ENCODE measurements at regions not wholly inside any gene's neighbourhood (a gene's known extent, or its start where the extent isn't known, plus 50 kb on each side); places are given as distances from the start of the nearest gene placed in this dataset.
"Not testable (repeated sequence)": the region's sequence is repeated elsewhere in the genome, so short reads cannot be mapped to it uniquely, and the experiment has no call there.

DNA sequence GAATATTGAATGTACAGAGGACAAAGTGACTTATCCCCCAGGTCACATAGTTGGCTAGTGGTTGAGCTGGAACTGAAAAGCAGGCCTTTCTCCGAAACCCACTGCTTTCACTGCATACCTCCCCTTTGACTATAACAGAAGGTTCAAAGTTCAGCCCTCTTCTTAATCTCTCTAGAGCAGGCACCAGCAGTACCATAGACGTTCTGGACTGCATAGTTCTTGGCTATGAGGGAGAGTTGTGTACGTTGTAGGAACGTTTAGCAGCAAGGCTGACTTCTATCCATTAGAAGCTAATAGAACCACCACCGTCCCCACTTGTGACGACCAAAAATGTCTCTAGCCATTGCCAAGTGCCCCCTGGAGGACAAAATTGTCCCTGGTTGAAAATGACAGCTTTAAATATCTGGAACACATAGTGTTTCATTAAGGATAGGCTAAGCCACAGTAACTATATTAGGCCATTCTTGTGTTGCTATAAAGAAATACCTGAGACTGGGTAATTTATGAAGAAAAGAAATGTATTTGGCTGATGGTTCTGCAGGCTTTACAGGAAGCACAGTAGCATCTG is 123.8 kb upstream of the MTHFD1L start:
- FAIRE-seq, result no peak

DNA sequence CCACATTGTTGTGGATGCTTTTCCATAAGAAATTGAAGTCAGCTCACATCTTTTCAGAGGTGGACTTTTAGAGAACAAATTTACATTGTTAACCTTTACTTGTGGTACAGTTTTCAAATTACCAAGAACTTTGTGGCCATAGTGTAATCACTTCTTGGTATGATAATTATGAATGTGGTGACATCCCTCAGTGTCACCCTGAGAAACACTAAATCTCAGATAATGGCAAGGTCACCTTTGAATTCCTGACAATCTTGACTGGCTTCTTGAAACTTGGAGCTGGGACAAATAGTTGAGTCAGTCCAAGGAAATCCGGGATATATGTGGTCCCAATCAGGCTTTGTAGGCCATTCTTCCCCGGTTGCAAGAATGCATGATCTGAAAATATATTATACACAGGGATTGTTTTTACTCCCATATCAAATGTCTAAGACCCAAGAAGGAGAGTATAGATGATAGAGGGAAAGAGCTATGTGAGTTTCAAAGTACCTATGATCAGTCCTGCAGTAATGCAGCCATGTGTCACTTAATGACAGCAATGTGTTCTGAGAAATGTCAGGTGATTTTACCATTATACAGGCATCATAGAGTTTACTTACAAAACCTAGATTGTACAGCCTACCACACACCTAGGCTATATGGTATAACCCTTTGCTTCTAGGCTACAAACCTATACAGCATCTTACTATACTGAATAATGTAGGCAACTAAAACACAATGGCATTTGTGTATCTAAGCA is 120.8 kb upstream of the MTHFD1L start:
- FAIRE-seq, result no peak

DNA sequence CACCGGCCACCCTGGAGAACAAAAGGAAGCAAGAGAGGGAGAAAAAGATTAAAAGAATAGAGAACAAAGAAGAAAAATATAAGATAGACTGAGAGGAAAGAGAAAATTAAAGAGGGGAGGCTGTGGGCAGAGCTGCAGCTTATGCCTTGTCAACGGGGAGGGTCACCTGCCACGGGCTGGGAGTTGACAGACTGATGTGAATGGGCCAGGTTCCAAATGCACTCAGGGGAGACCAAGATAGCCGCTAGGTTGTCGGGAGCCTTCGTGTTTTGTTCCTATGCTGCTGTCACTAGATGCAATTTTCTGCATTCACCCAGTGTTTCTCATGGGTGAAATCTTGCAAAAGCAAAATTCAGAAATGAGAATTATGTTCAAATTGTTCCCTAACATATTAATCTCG is 119.6 kb upstream of the MTHFD1L start:
- no peak for FAIRE-seq

DNA sequence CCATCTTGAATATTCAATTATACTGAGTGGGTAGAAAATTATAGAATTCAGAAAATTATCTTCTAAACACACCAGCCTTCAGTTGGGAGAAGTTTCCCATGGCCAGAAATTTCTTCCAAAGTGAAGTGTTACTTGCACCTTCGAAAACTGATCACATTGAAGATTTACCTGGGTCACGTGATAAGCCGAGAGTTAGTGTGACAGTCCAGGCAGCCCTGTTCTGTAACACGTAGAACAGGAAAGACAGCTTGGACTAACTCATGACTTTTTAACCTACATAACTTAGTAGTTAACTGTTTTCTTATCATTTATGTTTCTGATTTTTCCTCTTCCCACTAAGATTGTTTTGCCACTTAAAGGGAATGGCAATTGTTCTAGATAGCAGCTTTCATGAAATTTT is 118.3 kb upstream of the MTHFD1L start:
- no peak for FAIRE-seq

DNA sequence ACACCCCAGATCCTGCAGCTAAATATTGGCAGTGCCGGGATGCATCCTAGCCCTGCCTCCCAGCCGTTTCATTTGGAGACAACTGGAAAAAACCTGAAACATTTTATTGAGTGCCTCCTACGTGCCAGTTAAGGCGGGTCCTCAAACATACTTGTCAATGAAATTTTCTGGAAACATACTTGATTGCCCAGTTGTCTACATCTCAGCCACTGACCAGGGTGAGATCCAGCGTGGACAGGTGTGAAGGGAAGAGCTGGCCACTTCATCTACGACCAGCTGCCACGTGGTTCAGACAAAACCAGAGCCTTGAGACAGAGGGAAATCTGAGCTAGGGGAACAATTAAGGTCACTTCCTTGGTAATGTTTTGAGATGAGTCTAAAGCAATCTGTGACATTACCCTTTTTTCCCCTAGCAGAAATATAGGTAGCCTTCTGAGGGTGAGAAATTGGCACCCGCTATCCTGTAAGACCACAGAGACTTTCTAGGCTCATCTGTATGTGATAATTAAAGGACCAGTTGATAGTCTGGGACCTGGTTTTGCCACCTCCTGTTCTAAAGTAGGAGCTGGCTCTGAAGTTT is 116.3 kb upstream of the MTHFD1L start:
- FAIRE-seq, result no peak

DNA sequence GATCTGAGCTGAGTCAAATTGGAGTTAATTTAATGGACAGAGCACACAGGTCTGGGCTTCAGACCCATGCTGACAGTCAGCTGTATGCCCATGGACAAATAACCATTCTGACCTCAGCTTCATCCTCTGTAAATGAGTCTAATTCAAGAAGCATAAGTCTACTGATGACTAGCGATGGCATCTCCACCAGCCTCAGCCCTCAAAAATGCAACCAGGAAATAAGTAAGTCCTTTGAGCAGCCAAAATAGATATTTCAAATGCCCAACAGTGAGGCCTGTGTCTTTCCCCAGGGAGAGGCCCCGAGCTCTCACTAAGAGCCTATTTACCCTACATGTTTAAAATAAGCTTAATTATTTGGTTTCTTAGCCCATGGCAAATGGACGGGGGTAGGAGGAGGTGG is 114.2 kb upstream of the MTHFD1L start:
- no peak for FAIRE-seq

DNA sequence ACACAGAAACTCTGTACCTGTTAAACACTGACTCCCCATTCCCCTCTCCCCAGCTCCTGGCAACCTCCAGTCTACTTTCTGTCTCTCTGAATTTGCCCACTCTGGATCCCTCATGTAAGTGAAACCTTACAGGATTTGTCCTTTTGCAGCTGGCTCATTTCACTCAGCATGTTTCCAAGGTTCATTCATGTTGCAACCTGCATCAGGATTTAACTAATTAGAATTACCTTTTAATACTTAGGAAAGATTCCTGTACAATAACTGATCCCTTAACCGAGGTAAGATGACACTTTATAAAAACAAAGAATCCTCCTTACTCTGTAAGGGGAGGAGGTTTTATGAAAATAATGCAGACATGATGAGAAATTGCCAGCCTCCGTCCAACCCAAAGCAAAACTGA is 113.1 kb upstream of the MTHFD1L start:
- FAIRE-seq, result no peak

DNA sequence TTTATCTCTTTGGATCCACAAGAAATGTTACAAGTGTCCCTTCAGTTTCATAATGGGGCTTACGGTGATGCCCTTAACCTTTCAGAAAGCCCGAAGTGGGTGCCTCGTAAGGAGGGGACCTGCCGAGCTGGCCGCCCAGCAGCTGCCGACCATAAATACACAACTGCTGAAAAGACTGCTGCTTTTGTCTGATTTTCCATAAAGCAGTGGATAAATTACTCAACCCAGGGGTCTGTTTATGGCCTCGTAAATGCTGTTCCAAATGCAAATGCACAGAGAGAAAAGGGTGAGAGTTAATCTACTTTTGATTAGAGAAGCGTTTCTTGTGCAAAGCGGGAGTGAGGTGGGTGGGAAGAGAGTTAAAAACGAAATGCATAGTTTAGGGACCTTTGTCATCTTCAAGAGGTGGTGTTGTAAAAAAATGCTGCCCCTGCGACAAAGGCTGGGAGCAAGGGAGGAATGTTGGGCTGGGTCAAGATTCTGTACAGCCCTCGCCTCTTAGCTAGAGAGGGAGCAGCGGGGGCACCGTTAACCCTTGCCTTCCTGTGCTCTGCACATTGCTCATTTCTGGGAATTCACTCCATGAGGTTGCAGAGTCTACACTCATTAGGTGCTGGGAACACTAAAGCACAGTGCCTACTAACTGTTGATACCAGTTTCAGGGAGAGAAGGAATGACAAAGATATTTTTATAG is 112.0 kb upstream of the MTHFD1L start:
- FAIRE-seq, result no peak

DNA sequence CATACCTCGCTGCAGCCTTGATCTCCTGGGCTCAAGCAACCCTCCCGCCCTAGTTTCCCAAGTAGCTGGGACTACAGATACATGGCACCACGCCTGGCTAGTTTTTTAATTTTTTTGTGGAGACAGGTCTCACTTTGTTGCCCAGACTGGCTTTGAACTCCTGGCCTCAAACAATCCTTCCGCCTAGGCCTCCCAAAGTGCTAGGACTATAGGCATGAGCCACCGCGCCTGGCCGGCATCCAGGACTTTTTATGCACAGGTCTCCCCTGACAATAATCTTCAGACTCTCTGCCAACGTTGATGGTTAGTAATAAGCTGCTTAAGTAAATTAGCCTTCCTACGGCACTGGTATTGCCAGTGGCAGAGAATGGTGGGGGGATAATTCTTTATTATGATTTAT is 110.5 kb upstream of the MTHFD1L start:
- no peak for FAIRE-seq

DNA sequence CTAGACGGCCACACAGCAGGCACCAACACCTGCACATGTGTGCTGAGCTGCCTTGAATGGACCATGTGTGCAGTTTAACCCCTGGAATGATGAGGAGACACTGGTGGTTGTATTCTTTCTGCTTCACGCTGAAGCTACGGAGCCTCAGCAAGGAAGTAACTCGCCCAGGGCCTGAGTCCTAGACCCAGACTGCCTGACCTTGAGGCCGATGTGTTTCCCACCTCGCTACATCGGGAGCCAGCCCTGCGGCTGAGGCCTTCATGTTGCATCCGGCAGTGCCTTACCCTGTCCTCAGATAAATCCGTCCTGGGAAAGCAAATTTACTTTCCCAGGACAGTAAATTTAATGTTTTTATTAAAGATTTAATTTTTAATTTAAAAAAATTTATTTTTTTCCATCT is 110.0 kb upstream of the MTHFD1L start:
- no peak for FAIRE-seq

DNA sequence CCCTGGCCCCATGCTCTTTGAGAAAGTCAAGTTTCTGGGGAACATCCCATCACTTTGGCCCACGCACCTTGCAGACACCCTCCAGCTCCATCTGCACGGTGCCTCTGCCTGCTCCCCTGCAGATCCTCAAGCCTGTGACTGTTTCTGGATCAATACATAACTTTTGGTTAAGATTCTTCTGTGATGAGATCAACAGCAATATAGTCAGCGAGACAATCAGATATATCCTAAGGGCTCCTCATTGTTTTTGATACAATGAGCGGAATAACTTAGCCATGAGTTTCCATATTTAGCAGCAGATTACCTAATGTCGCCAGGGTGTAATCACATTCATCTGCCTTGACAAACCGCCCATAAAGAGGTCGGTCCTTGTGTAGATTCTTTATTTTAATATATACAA is 109.3 kb upstream of the MTHFD1L start:
- no peak for FAIRE-seq

DNA sequence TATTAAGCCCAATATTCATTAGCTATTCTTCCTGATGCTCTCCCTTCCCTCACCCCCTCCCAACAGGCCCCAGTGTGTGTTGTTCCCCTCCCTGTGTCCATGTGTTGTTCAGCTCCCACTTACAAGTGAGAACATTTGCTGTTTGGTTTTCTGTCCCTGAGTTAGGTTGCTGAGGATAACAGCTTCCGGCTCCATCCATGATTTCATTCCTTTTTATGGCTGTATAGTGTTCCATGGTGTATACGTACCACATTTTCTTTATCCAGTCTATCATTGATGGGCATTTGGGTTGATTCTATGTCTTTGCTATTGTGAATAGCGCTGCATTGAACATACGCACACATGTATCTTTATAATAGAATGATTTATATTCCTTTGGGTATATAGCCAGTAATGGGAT is 107.7 kb upstream of the MTHFD1L start:
- not testable (repeated sequence) for FAIRE-seq

DNA sequence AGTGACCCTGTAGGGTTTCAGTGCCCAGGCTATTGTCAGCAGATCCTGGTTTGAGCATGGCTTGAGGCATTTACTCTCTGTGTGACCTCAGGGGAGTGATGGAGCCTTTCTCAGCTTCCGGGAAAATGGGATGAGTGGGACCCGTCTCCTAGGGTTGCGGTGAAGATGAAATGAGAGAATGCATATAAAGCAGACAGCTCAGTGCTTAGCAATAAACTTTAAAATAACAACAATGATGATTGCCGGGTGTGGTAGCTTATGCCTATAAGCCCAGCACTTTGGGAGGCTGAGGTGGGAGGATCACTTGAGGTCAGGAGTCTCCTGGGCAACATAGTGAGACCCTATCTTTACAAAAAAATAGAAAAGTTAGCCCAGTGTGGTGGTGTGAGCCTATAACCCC is 106.0 kb upstream of the MTHFD1L start:
- no peak for FAIRE-seq

DNA sequence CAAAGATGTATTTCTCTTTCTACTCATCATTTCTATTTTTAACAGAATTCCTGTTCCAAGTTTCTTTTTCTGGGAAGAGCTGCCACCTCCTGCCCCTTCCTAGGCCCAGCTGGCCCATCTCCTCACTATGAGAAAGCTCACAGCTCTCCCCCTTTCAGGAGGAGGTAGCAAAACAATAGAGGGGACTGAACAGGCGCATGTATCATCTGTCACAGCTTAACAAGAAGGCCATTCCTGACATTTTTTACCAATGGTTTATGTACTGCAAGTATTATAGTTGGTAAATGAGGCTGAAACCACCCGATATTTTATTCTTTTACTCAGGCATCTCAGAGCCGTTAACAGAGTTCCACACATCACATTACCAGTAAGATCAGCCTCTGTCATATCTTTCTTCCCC is 103.7 kb upstream of the MTHFD1L start:
- FAIRE-seq, result no peak

DNA sequence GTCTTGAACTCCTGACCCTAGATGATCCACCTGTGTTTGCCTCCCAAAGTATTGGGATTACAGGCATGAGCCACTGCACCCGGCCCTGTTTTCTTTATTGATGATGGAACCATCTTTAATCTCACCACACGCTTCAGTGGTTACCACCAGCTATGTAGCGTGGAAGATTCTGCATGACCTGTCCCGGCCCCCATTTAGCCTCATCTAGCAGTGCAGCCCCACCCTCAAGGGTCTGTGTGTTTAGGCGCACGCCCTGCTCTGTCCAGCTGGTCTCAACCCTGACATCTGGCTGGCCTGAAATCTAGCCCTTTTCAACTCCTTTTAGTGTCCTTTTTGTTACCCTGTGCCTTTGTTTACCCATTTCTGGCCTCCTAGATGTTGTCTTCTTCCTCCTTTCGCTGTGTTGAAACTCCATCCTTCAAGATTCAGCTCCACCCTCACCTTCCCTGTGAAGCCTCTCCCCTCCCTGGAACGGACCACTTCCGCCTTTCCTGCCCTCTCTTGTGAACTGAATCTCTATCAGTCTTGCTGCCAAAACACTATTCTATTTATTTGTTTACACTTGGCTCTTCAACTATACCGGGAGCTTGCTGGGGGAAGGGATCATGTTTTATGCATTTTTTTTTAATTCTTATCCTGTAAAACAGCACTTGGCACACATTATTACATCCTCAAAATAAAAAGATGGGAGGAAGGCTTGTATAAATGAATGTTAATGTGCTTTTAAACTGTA is 101.0 kb upstream of the MTHFD1L start:
- no peak for FAIRE-seq

DNA sequence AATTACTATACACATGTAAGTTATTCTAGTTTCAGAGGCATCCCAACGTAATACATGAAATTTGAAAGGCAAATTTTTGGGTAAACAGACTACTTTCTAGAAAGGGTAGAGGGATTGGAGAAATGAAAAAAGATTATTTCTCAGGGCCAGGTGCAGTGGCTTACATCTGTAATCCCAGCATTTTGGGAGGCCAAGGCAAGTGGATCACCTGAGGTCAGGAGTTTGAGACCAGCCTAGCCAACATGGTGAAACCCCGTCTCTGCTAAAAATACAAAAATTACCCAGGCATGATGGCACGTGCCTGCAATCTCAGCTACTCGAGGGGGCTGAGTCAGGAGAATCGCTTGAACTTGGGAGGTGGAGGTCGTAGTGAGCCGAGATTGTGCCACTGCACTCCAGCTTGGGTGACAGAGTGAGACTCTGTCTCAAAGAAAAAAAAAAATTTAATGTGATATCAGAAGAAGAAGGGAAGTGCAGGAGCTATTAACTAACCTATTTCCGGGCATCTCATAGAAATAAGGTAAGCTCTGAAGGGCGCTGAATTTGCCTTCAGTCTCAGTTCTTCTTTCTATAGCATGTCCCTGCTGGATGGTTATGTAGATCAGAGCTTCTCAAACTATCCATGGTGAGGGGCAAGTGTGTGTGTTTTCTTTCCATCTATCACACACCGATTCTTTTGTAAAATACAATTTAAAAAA is 100.3 kb upstream of the MTHFD1L start:
- no peak for FAIRE-seq

DNA sequence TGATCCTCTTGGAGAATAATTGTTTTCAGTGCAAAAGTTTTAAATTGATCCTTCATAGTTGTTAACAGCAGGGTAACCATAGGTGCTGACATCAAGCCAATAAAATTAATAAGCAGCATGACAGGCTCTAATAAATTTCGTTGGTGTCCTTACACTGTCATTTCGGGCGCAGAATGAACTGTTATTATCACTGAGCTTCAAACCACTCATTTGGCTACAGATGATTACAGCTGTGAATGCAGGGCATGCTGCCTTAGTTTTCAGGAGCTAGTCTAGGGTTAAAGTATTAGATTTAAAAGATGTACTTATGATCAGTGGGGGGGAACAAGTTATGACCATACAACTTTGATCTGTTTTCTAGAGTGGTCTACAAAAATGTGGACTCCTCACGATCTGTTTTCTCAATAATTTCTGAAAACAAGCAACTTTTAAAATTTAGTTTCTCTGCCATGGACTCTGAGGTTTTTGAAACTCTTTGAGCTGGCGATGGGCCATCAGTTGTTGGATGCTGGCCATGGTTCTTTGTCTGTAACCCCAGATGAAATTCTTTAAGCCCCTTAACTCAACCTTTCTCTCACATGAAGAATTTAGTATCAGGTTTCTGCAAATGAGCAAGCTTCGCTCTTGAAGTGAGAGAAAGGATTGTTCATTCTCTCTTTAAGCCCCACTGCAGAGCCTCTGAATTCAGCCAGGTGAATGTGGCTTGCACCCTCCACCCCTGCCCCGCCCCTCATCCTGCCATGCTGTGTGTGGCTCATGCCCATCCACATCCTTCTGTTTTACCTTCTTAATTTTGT is 99.1 kb upstream of the MTHFD1L start:
- no peak for FAIRE-seq

DNA sequence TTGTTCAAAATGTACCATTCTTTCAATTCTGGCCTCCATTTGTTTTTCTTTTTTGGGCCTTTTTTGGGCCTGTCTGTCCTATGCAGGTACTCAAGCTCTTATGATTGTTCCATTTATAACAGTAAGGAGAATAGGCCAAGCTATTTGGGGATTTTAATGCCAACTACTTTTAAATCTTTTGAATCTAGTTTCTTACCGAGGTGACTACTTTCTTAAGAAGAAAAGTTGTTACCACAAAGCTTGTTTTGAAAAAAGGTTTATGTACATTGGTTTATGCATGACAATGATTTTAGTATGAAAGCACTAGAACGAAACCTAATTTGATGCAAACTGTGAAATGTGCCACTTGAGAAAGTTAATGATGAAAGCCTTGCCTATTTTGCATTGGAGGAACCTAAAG is 98.3 kb upstream of the MTHFD1L start:
- FAIRE-seq, result no peak

DNA sequence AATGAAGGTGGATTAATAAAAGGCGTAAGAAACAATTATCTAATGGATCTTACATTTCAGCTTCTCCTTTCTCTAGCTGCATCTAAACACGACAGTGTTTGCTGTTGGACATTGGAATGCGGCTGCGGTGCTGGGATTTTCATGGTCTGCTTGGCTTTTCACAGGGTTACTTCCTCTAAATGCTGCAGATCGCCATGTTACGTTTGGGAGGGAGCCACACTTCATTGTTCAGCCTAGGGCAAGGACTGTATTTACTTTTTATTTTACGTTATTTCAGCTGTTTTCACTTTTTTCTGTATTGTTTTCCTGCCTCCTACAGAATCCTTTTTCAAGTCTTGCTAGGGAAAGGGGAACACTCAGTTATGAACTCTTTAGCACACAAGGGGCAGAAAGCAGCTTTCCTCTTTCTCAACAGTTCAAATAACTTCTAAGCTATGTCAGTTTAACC is 97.9 kb upstream of the MTHFD1L start:
- no peak for FAIRE-seq

DNA sequence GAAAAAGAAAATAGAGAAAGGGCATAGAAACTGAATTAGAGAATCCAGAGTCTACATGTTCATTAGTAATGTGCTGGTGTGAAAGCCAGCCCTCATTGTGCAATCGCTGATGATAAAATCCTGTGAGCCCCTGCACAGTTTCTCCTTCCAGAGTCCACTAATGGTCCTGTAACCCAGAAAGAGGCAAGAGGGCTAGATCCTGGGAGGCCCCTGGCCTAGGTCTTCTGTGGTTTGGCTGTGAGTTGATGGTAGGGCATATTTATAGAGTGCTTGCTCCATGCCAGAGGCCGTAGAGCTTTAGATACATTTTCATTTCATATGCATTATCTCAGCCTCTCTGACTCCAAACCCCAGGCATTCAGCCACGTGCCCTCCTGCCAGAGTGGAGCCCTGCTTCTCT is 94.9 kb upstream of the MTHFD1L start:
- no peak for FAIRE-seq

DNA sequence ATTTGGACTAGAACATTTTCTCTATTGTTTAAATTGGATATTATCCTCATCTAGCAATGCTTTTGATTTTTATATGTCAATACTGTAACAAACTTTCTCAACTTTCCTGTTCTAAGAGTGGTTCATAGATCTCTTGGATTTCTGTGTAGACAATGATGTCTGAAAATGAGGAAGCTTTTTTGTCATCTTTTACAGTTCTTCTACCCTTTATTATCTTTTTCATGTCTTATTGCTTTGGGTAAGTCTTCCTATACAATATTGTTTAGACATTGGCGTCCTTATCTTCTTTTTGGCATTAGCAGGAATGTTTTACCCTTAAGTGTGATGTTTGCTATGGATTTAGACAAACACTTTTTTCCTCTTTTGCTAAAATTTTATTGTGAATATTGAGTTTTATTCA is 91.5 kb upstream of the MTHFD1L start:
- no peak for FAIRE-seq
